ENCODE measurements at regions not wholly inside any gene's neighbourhood (a gene's known extent, or its start where the extent isn't known, plus 50 kb on each side); places are given as distances from the start of the nearest gene placed in this dataset.

DNA sequence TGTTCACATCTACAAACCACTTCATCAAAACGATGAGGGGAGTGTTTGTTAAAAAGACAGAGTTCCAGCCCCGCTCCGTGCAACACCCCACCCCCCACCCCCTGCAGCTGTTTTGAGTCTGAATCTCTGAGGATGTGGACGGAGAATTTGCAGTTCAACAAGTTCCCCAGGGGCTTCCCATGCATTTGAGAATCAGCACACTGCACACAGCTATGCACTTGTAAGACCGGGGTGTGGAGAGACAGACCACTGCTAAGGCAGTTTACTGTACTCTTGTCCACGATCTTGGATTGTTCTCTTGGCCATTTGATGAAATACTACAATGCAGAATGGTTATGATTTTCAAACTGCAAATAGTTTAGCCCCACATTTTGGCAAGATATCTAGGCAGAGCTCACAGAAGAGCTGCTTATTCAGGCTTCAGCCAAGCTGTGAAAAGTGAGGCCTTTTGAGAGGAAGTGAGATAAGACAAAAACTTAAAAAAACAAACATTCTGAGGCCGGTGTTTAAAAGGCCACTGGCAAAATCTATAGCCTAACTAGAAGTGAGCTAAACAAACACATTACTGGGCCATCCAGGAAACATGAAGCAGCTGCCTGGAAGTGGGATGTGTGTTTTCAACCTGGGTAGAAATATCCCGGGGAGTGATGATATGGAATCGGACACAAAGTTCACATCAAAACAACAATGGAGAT lies 308.2 kb upstream of the ADAMTS9 start:
- no peak for DNase-seq (ENCODE audit: low spot score)

- DNase-seq (ENCODE audit: low spot score), result no peak
Observed at GRCh38 chr3:64993781-64994180, 306.0 kb upstream of the ADAMTS9 start.

DNA sequence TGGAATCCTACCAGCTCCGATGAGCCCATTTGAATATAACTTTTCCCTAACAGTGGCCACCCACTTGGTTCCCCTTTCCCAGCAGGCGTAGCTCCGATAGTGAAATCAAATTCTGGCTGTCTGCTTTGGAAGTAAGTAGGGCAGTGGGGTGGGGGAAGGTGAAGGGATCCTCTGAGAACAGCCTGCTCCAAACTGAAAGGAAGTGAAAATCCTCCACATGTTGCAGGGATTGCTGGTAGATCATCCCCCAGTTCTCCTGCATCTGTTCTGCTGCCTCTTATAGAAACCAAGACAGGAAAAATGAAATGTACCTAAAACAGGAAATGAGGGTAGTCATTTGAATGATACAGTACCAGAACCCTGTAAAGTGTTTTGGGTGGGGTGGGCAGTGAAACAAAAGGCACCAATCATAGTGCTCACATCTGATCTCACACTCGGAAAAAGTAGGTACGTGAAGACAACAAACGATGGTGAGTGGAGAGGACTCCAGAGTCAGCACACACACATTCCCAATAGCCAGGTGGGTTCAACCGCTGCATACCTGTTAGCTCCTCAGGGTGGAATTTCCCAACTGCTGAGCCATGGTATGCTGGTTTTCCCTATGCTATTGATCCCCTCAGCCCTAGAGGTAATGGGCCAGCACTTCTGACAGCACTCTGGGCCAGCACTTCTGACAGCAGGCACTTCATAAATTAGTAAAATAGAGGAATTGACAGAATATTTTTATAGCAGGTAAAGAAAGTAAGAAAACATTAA lies 304.9 kb upstream of the ADAMTS9 start:
- no peak for DNase-seq (ENCODE audit: low spot score)

DNA sequence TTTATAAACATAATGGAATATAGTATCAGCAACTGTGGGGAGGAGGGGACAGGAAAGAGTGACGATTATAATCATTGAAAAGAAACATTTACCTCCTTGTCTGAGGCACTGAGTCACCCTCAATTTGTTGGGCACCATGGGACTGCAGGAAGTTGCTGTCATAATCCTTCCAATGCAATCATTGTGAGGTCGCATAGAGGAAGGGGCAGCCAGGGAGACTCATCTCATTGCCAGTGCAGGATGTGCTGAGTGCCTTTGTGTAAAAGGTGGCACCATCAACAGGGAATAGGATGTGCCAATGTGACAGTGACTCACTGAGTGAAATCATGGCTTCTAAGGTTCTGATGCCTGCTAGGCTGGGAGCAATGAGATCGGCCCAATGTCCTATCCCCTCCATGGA lies 300.4 kb upstream of the ADAMTS9 start:
- peak; percentile 28 for DNase-seq (ENCODE audit: low spot score)

- DNase-seq (ENCODE audit: low spot score), result no peak
Observed at GRCh38 chr3:64987726-64988125, 299.9 kb upstream of the ADAMTS9 start.

- no peak for DNase-seq (ENCODE audit: low spot score)
Observed at GRCh38 chr3:64985072-64985471, 297.3 kb upstream of the ADAMTS9 start.

DNA sequence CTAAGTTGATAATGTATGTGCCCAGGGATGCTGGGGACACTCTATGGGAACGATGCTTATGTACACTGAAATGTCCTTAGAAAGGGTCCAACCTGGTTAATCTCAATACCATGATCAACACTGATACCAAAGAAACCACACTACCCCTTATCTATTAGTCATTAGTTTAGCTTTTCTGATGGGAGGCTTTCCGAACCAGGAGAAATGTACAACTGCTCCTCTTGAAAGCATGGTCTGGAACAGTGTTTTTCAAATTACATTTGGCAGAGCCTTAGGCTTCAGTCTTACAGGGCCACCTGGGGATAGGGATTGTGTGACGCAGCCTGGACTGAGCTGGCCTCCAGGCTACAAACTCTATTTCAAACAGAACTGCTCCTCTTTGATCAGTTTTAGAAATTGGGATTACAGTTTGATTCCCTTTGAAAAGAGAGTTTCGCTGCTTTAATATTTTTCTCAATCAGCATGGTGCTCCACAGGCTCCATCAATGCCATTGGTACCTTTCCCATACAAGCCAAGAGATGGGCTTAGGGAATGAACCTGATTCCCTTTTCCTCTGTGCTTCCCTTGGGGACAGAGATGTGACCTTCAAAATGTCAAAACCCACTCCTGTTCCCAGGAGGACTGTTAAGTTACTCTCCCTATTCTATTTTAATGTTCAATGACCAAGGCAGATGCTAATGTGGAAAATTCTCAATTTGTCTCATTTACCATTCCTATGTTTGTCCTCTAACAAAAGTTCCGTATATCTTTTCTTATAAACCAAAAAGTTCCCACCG lies 296.0 kb upstream of the ADAMTS9 start:
- no peak for DNase-seq (ENCODE audit: low spot score)

- no peak for DNase-seq (ENCODE audit: low spot score)
Observed at GRCh38 chr3:64977308-64978100, 289.7 kb upstream of the ADAMTS9 start.

DNA sequence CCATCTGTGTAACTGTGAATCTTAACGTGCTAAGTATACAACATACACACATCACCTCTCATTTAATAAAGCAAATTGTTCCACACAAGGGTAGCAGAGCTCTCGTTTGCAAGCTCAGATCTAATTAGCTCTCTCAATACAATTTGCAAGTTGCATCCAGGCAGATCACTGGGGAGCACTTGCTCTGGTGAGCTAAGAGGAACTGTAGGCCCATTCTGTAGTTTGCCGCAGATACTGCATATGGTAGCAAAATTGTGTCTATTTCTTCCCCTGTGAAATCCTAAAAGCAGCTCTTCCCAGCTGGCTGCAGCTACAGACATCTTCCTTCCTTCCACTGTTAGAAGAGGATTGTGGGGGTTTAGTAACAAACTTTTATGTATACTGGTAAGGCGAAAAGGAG lies 288.7 kb upstream of the ADAMTS9 start:
- DNase-seq (ENCODE audit: low spot score), result no peak

- DNase-seq (ENCODE audit: low spot score), result no peak
Observed at GRCh38 chr3:64975147-64975546, 287.3 kb upstream of the ADAMTS9 start.

DNA sequence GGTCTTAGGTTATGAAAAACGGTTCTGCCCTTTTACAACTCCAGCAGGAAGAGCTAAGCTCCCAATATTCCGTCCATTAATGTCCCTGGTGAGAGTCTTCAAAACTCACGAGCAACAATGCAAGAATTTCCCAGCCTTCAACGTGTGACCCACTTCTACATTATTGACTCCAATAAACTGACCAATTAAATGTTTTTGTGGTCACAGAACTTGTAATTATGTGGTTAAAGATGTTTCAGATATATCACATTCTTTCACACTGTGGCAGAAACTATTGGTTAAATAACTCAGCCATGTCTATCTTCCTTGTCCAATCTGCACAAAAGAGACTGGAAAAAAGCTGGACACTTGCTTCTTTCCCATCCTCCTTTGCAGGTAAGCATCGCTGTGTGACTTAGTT lies 286.6 kb upstream of the ADAMTS9 start:
- DNase-seq (ENCODE audit: low spot score), result no peak

- DNase-seq (ENCODE audit: low spot score), result no peak
Observed at GRCh38 chr3:64972793-64973192, 285.0 kb upstream of the ADAMTS9 start.

GRCh38 chr3:64971602-64972001 lies 283.8 kb upstream of the ADAMTS9 start:
- DNase-seq (ENCODE audit: low spot score), result no peak

DNA sequence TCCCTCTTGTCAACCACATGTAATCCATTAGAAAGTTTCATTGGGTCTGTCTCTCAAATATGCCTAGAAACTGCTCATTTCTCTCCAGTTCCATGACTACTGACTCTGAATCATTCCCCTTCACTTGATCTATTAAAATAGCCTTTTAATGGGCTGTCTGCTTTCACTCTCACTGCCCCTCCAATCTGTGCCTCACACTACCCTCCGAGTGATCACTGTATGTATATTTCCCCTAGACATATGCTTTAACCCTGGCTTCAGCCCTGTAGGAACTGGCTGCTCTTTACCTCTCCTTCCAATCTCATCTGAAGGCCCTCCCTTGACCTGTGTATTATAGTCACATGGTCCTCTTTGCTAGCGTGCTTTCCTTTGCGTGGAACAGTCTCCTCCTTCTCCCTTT lies 282.8 kb upstream of the ADAMTS9 start:
- no peak for DNase-seq (ENCODE audit: low spot score)

DNA sequence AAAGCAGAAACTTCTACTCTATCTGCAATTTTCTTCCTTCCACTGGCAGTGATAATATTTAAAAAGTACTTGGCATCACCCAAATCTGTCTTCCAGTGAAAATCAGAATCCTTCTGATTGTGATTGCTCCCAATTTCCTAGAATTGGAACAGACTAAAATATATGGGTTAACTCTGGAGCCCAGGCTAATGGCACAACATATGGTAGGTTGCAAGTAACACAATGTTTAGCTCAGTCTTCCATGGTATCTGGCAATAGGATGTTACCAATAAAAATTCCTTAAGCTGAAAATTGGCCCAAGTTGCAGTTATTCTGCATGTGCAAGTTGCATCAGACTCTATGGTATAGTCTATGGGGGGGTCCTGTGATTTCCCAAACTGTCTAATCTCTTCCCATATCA lies 273.5 kb upstream of the ADAMTS9 start:
- DNase-seq (ENCODE audit: low spot score), result no peak

DNA sequence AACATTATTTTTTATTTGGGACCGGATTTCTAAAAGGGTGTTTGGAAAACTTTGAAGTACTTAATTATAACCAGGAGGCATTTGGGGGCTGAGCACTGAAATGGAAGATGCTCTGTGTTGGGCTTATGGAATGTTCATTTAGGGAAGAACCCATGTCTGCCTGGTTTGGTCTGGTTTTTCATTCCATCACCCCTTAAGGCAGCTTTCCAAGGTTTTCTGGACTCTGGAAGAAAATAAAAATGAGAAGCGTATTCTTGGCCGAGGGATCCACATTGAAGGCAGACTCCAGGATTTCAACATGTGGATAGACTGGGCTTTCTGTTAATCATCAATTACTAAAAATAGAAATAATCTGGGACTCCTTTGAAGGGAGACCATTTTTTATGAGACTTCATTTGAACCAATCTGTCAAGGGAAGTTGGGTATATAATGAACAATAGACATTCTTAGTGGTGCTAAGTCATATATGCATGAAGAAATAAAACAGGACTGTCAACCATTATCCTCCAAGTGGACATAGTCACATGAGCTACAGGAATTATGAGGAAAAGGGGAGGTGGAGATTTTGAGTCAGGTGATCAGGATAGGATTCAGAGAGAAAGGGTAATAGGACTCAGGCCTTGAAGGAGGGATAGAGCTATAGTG lies 270.5 kb upstream of the ADAMTS9 start:
- no peak for DNase-seq (ENCODE audit: low spot score)

DNA sequence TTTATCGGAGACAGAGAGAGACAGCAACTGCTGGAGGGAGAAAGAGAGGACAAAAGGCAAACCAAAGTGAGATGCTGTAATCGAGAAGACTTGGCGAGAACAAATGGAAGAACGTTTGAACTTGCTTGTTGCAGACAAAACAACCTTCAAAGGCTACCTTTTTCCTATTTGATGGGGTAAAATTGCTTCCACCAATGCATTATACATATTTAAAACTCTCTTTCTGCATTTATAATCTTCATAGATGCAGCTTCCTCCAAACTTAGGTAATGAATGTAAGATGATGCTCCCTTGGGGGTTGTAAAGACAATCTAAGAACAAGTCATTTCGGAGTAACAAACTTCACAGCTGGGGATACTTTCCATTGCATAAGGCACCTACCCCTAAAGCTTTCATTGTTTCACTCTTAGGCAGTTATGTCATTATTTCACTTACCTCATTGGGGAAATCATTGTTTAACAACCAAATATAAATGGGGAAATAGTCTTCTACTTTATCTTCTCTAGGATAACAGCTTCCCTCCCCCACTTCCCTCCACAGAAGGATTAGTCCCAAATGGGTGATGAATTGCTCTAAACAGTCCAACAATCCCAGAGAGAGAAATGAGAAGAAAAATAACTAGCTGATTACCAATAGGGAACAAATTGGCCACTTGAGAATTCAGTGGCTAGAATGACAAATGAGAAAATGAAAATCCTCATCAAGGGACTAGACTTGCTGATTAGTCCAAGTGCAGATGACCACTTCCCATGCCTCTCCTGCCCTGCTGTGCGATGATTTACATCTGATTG lies 269.8 kb upstream of the ADAMTS9 start:
- no peak for DNase-seq (ENCODE audit: low spot score)

DNA sequence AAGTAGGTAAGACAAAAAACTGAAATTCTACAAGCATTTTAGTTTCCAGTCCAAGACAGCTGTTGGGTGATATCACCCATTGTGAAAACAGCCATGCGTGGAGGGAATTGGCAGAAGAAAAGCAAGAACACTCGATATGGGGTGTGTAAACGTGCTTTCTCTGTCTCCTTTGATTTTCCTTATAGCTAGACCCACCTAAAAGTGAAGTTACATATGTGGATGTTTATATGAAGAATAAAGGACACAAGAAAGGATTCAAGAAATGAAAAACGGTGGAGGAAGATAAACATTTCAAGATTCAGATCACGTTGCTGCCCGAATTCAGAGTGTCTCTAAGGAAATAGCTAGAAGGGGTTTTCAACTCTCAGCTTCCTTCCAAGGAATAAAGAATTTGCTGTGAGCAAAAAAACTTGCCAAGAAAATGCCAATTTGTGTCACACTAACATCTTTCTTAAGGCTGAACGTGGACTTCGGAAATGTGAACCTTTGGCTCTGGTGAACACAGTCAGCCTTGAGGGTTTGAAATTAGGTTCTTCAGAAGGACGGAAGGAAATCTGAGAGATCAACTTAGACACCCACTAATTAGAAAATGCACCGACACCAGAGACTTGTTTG lies 269.0 kb upstream of the ADAMTS9 start:
- DNase-seq (ENCODE audit: low spot score), result no peak

- no peak for DNase-seq (ENCODE audit: low spot score)
Observed at GRCh38 chr3:64954995-64955636, 267.3 kb upstream of the ADAMTS9 start.

DNA sequence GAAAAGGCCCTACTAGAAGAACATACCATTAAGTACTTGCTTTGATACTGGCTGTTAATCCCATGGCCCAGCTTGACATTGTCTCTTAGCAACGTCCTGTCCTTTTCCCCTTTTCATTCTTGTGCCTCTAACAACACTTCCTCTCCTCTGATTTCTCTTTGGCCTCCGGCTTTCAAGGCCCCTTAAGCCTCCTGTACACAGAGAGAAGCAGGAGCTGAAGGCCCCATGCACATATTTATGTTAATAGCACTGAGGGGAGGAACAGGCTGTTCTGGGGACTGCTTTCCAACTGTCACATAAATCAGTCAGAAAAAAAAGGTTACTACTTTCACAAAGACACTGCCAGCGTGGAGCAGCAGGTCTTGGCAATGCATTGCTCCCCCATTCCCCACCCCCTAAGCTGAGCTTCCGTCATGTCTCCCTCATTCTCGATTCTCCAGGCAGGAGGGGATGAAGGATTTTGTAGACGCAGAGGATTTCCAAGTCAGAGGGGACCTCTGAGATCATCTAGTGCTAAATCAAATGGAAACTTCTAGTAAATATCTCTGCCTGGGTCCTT lies 257.4 kb upstream of the ADAMTS9 start:
- DNase-seq (ENCODE audit: low spot score), result no peak
